Neural progenitor cell (in vitro differentiated cells): ENCODE measurements at regions not wholly inside any gene's neighbourhood (a gene's known extent, or its start where the extent isn't known, plus 50 kb on each side); places are given as distances from the start of the nearest gene placed in this dataset.

Experiments
- DNase-seq: peaks from one replicate; pipeline ENCODE4 v3.0.0-alpha.2; 2016; ENCODE audit warnings: low spot score
- H2AFZ ChIP-seq: fragments of 200-600 bp; sonication (generic); replicated peaks from 2 replicates; pipeline ENCODE4 v1.6.1; 2016; ENCODE audit warnings: antibody characterized with exemption
- H3F3A ChIP-seq: fragments of 200-600 bp; sonication (generic); 2 replicates; pipeline ENCODE4 v1.6.1; 2016; ENCODE audit warnings: antibody characterized with exemption, low read depth
- H3K27ac ChIP-seq: fragments of 200-600 bp; sonication (generic); 2 replicates; pipeline ENCODE4 v1.5.1; 2016; ENCODE audit warnings: mild to moderate bottlenecking
- H3K27me3 ChIP-seq: fragments of 200-600 bp; sonication (generic); 2 replicates; pipeline ENCODE4 v1.6.1; 2016; ENCODE audit warnings: mild to moderate bottlenecking, moderate library complexity
- H3K36me3 ChIP-seq: fragments of 200-600 bp; sonication (generic); 2 replicates; pipeline ENCODE4 v1.5.1; 2016
- H3K4me1 ChIP-seq: fragments of 200-600 bp; sonication (generic); 2 replicates; pipeline ENCODE4 v1.6.1; 2016; ENCODE audit warnings: mixed run types
- H3K4me2 ChIP-seq: fragments of 200-600 bp; sonication (generic); 2 replicates; pipeline ENCODE4 v1.6.1; 2016
- H3K4me3 ChIP-seq: fragments of 200-600 bp; sonication (generic); 2 replicates; pipeline ENCODE4 v1.5.1; 2016
- H3K79me2 ChIP-seq: fragments of 200-600 bp; sonication (generic); 2 replicates; pipeline ENCODE4 v1.6.1; 2016; ENCODE audit warnings: low read depth
- H3K9ac ChIP-seq: fragments of 200-600 bp; sonication (generic); 2 replicates; pipeline ENCODE4 v1.6.1; 2016
- H3K9me3 ChIP-seq: fragments of 200-600 bp; sonication (generic); 2 replicates; pipeline ENCODE4 v1.5.1; 2016; ENCODE audit warnings: low read depth
- H4K20me1 ChIP-seq: fragments of 200-600 bp; sonication (generic); 2 replicates; pipeline ENCODE4 v1.6.1; 2016; ENCODE audit warnings: low read depth
- H3K27ac Mint-ChIP-seq: 3 replicates; pipeline ENCODE4 v1.8.0; 2021; ENCODE audit warnings: mixed read lengths
- H3K27me3 Mint-ChIP-seq: 2 replicates; pipeline ENCODE4 v1.8.0; 2022; ENCODE audit warnings: low read depth, mild to moderate bottlenecking, inconsistent platforms, moderate library complexity, mixed read lengths; ENCODE audit not compliant: insufficient read depth
- H3K36me3 Mint-ChIP-seq: 3 replicates; pipeline ENCODE4 v1.8.0; 2021; ENCODE audit warnings: mixed read lengths
- H3K4me1 Mint-ChIP-seq: 3 replicates; pipeline ENCODE4 v1.8.0; 2021; ENCODE audit warnings: mixed read lengths
- H3K4me3 Mint-ChIP-seq: 3 replicates; pipeline ENCODE4 v1.8.0; 2021; ENCODE audit warnings: mild to moderate bottlenecking, moderate library complexity, mixed read lengths
- H3K9me3 Mint-ChIP-seq: 3 replicates; pipeline ENCODE4 v1.8.0; 2020; ENCODE audit warnings: mixed read lengths
- EZH2 ChIP-seq: fragments of 200-600 bp; sonication (generic); IDR thresholded peaks from 2 replicates; pipeline ENCODE4 v1.6.1; 2017; ENCODE audit warnings: antibody characterized with exemption, mild to moderate bottlenecking, moderate library complexity
- EZH2phosphoT487 ChIP-seq: fragments of 200-600 bp; sonication (generic); IDR thresholded peaks from 2 replicates; pipeline ENCODE4 v1.6.1; 2017; ENCODE audit warnings: antibody characterized with exemption
- TF ChIP-seq, protein P1 (sequence below): fragments of 200-600 bp; sonication (generic); IDR thresholded peaks from 2 replicates; pipeline ENCODE4 v1.5.1; 2017; ENCODE audit warnings: antibody characterized with exemption, mild to moderate bottlenecking

DNA sequence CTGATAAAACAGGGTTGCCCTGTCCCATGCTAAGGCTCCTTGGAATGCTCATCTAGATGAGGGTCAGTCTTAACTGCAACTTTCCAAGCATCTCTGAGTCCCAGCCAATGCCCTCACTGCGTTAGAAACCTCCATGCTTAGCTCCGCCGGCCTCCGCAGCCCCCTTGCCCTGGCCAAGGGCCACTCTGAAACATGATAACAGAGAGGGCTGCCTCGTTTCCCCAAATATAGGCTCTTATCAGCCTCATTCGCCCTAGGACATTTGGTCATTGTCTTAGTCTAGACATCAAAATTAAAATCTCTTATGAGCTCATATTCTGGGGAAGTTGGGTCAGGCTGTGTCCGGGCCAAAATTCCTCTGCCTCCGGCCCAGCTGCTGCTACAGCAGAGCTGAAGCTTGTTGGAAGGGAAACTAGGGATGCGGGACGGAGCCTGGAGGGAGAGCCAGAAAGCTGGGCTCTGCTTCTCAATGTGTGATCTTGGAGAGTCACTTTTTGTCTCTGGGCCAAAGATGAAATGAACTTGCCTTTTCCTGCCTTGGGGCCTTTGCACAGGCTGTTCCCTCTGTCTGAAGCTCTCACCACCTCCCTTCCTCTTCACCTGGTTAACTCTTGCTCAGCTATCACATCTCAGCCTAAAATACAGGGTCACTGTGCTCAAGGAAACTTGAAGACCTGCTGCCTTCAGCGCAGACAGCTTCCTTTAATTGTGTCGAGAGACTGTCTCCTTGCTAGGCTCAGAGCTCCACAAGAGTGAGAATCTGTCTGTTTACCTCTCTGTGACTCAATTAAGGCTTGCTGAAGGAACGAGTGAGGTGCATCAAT is 191.3 kb downstream of the RGS3 start:
- Histone ChIP-seq H4K20me1 (no peaks in the 10 kb centered on the region), H2AFZ (peak overlapping the region; percentile 95), H3K36me3 (no peaks in the 10 kb centered on the region), H3K9me3 (no peaks in the 10 kb centered on the region), H3K4me3 (no peak overlapping the region), H3F3A (no peaks in the 10 kb centered on the region), H3K27me3 (no peaks in the 10 kb centered on the region), H3K4me2 (peak overlapping the region; percentile 46), H3K4me1 (peaks cover 21% of the 10 kb centered on the region), H3K27ac (no peak overlapping the region), H3K9ac (no peak overlapping the region), H3K79me2 (no peaks in the 10 kb centered on the region)
- H3K4me3 Mint-ChIP-seq: no peak overlapping the region
- peak overlapping the region; percentile 39 for H3K27ac Mint-ChIP-seq
- H3K36me3 Mint-ChIP-seq: no peaks in the 10 kb centered on the region
- TF ChIP-seq EZH2 (no peak), EZH2phosphoT487 (no peak)
- TF ChIP-seq, protein P1, sequence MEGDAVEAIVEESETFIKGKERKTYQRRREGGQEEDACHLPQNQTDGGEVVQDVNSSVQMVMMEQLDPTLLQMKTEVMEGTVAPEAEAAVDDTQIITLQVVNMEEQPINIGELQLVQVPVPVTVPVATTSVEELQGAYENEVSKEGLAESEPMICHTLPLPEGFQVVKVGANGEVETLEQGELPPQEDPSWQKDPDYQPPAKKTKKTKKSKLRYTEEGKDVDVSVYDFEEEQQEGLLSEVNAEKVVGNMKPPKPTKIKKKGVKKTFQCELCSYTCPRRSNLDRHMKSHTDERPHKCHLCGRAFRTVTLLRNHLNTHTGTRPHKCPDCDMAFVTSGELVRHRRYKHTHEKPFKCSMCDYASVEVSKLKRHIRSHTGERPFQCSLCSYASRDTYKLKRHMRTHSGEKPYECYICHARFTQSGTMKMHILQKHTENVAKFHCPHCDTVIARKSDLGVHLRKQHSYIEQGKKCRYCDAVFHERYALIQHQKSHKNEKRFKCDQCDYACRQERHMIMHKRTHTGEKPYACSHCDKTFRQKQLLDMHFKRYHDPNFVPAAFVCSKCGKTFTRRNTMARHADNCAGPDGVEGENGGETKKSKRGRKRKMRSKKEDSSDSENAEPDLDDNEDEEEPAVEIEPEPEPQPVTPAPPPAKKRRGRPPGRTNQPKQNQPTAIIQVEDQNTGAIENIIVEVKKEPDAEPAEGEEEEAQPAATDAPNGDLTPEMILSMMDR: no peak
- H3K9me3 Mint-ChIP-seq: no peaks in the 10 kb centered on the region
- H3K4me1 Mint-ChIP-seq: peaks cover 44% of the 10 kb centered on the region
- no peak for DNase-seq
- peaks cover 12% of the 10 kb centered on the region for H3K27me3 Mint-ChIP-seq

DNA sequence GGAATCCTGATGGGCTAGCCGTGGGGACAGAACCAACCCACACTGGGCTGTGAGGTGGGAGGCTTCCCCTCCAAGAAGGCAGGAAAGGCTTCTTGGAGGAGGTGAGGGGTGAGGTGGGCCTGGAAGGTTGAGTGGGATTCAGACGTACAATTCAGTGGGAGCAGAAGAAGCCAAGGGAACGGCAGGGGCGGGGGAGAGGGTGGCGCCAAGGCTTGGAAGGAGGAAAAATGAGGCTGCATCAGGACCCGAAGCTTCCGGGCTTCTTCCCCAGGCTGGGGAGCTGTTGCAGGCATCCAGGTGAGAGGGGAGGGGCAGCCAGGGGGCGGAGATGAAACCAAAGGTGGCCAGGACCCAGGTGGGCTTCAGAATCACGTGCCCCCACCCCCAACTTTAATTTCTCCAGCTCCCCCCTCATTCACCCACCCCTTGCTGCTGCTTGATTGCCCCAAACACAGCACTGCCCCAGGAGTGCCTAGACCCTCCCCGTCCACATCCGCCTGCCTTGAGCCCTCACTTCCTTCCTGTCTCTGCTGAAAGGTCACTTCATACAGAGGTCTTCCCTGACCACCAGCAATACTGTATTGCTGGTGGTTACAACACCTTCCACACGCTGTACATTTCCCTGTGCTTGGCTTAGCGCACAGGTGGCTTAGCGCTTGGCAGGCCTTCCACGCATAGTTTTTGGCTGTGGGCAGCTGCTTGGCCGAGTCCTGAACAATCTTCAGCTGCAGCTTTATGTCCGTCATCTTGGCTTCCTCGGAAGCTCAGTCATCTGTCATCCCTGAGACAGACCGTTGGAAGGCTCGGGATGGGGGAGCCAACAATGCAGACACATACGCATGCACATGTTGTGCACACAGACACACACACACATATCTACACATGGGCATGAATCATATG is 193.5 kb downstream of the RGS3 start:
- Mint-ChIP-seq H3K4me3 (no peak overlapping the region), H3K27me3 (peaks cover 8% of the 10 kb centered on the region), H3K36me3 (no peaks in the 10 kb centered on the region), H3K9me3 (no peaks in the 10 kb centered on the region), H3K4me1 (peaks cover 25% of the 10 kb centered on the region), H3K27ac (peak overlapping the region; percentile 67)
- H3F3A ChIP-seq: no peaks in the 10 kb centered on the region
- no peak overlapping the region for H2AFZ ChIP-seq
- H3K9ac ChIP-seq: no peak overlapping the region
- H3K36me3 ChIP-seq: no peaks in the 10 kb centered on the region
- H4K20me1 ChIP-seq: no peaks in the 10 kb centered on the region
- H3K27ac ChIP-seq: no peak overlapping the region
- TF ChIP-seq EZH2 (no peak), EZH2phosphoT487 (no peak)
- TF ChIP-seq, protein P1: no peak
- no peaks in the 10 kb centered on the region for H3K79me2 ChIP-seq
- H3K9me3 ChIP-seq: no peaks in the 10 kb centered on the region
- no peak overlapping the region for H3K4me2 ChIP-seq
- H3K27me3 ChIP-seq: no peaks in the 10 kb centered on the region
- H3K4me1 ChIP-seq: peaks cover 4% of the 10 kb centered on the region
- H3K4me3 ChIP-seq: no peak overlapping the region
- no peak for DNase-seq

DNA sequence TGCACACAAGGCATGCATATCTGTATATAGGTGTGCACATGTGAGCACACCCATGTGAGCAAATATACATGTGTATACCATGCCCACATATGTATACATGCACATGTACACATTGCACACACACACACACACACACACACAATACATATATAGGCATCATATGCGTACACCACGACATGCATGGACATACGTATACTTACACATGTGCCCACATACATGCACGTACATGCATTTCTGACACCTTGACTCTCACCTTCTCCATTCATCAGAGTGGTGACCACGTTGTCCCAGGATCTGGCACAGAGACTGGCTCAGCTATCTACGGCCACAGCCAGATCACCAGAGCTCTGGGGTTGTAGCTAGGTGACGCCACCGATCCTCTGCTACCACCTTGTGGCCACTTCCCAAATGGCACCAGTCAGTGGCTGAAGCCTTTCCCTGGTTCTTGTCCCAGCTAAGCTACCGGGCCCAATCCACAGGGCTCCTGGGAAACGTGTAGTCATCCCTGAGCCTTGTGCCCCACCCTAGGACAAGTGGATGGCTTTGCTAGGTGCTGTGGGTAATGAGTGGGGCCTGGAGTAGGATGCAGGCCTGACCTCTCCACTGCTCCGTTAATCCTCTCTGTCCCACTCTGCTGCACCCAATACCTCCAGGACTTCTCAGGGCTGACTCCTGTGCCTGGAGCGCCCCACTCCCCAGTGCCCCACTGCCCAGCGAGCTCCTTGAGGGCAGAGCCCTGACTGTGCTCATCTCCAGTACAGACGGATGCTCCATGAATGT is 194.4 kb downstream of the RGS3 start:
- Histone ChIP-seq H3K27me3 (no peaks in the 10 kb centered on the region), H3K9me3 (no peaks in the 10 kb centered on the region), H3K4me2 (no peak overlapping the region), H3K79me2 (no peaks in the 10 kb centered on the region), H2AFZ (peak overlapping the region; percentile 97), H4K20me1 (no peaks in the 10 kb centered on the region), H3K27ac (no peak overlapping the region), H3K36me3 (no peaks in the 10 kb centered on the region), H3K4me3 (no peak overlapping the region), H3K9ac (no peak overlapping the region), H3F3A (no peaks in the 10 kb centered on the region), H3K4me1 (peaks cover 4% of the 10 kb centered on the region)
- no peak overlapping the region for H3K27ac Mint-ChIP-seq
- H3K27me3 Mint-ChIP-seq: peaks cover 9% of the 10 kb centered on the region
- H3K9me3 Mint-ChIP-seq: no peaks in the 10 kb centered on the region
- no peak for TF ChIP-seq EZH2
- TF ChIP-seq EZH2phosphoT487: no peak
- TF ChIP-seq, protein P1: peak; percentile 87
- H3K4me1 Mint-ChIP-seq: peaks cover 23% of the 10 kb centered on the region
- DNase-seq: peak; percentile 90
- H3K36me3 Mint-ChIP-seq: no peaks in the 10 kb centered on the region
- no peak overlapping the region for H3K4me3 Mint-ChIP-seq
